ENCODE measurements at regions not wholly inside any gene's neighbourhood (a gene's known extent, or its start where the extent isn't known, plus 50 kb on each side); places are given as distances from the start of the nearest gene placed in this dataset.

- H3K9me3 ChIP-seq = no peaks in the 10 kb centered on the region
- 84 to 98% methylated on average over 2 of the region's 2 CpGs for WGBS, 2 donors
Observed at GRCh38 chrX:13170966-13171558, 126.6 kb upstream of the FAM9C start.

DNA sequence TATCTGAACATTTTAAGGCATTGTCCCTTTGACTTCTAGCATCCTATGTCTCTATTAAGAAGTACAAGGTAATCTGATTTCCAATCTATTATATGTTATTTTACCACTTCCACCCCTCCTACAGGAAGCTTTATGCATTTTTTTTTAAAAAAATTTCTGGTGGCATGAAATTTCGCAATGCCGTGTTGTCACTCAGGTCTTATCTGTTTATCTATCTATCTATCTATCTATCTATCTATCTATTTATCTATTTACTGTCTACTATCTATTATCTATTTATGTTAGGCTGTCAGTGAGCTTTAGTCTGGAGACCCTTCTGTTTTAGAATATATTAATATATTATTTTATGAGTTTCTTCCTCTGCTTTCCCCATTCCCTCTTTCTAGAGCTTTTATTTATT, 125.3 kb upstream of the FAM9C start:
- TF ChIP-seq POLR2A (IDR thresholded peaks at IDR 0.05) = no peak
- no peak for TF ChIP-seq EP300 (IDR thresholded peaks at IDR 0.05)
- no peak for TF ChIP-seq CTCF (IDR thresholded peaks at IDR 0.05)
- Histone ChIP-seq H3K27ac (no peak overlapping the region), H3K9me3 (no peaks in the 10 kb centered on the region), H3K4me1 (peaks cover 0 to 25% (median 0%) of the 10 kb centered on the region in 4 donors), H3K27me3 (no peaks in the 10 kb centered on the region), H3K36me3 (no peaks in the 10 kb centered on the region), H3K4me3 (no peak overlapping the region)
- DNase-seq (ENCODE audit: low spot score in 2 of 2) = no peak
- 97% methylated on average over 2 of the region's 2 CpGs for WGBS, 2 donors

More at GRCh38 chrX:13170966-13171558, 126.6 kb upstream of the FAM9C start:
- Histone ChIP-seq H3K27me3 (no peaks in the 10 kb centered on the region), H3K4me3 (no peak overlapping the region), H3K4me1 (peaks cover 0 to 21% (median 0%) of the 10 kb centered on the region in 4 donors), H3K27ac (no peak overlapping the region), H3K36me3 (no peaks in the 10 kb centered on the region)
- TF ChIP-seq CTCF (IDR thresholded peaks at IDR 0.05) (no peak), POLR2A (IDR thresholded peaks at IDR 0.05) (no peak), EP300 (IDR thresholded peaks at IDR 0.05) (no peak)
- no peak for DNase-seq (ENCODE audit: low spot score in 2 of 2)

DNA sequence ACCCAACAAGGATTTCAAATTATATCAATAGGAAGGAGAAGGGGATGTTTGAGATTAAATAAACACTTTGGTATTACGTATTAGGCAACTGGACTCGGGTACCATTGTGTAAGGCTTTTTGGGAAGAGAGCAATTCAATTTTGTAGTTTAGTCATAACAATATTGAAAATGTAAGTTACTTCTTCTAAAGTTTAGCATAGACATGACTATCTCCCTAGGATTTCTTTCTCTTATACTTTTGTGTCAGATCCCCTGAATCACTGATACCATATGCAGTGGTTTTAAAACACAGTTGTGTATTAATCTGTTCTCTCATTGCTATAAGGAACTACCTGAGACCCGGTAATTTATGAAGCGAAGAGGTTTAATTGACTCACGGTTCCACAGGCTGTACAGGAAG, 123.8 kb upstream of the FAM9C start:
- Histone ChIP-seq H3K36me3 (no peaks in the 10 kb centered on the region), H3K9me3 (no peaks in the 10 kb centered on the region), H3K27ac (peak overlapping the region; percentile 14 to 79 (median 55)), H3K4me3 (no peak overlapping the region), H3K27me3 (no peaks in the 10 kb centered on the region), H3K4me1 (peaks cover 0 to 25% (median 0%) of the 10 kb centered on the region in 4 donors)
- no peak for TF ChIP-seq POLR2A (IDR thresholded peaks at IDR 0.05)
- TF ChIP-seq CTCF (IDR thresholded peaks at IDR 0.05) = no peak
- no peak for TF ChIP-seq EP300 (IDR thresholded peaks at IDR 0.05)
- 75 to 82% methylated on average over 5 of the region's 5 CpGs for WGBS, 2 donors
- no peak for DNase-seq (ENCODE audit: low spot score in 2 of 2)

DNA sequence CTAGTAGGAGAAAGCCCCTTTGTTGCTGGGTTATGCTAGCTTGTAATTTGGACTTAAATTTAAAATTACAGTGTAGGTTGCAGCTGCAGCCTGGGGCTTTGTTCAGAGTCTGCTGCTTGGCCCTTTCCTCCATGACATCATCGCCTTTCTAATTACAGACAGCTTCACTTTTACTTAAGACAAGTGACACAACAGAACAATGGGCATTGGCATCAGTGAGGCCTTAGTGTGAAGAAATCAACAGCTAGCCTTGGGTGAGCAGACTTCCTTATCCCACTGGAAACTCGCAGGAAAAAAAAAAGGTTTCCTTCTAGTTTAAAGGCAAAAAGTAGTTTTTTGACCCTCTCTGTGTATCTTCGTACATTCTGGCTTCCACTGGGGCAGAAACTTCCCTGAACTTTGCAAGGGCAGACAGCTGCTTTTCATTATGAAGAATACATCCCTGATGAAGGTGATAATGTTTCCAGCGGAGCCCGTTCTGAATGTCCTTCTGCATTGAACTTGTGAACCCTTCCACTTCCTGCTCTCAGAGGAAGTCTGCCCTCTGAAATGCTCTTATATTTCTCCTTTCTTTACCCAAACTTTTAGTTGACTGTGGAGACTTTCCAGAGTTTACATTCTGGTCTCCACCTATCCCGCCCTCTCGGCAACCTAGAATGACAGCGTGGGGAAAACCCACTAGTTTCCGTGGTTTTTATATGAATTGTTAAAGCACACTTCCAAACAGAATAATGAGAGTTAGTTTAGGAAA, 123.2 kb upstream of the FAM9C start:
- TF ChIP-seq CTCF (IDR thresholded peaks at IDR 0.05) (no peak), EP300 (IDR thresholded peaks at IDR 0.05) (peak in 1 of 2 donors; percentile 52)

More for the DNA sequence above, 123.2 kb upstream of the FAM9C start:
- 19 to 48% methylated on average over 9 of the region's 9 CpGs for WGBS, 2 donors
- Histone ChIP-seq H3K36me3 (no peaks in the 10 kb centered on the region), H3K4me3 (no peak overlapping the region), H3K27me3 (no peaks in the 10 kb centered on the region), H3K27ac (peak overlapping the region; percentile 14 to 79 (median 55)), H3K4me1 (peaks cover 0 to 25% (median 0%) of the 10 kb centered on the region in 4 donors), H3K9me3 (no peaks in the 10 kb centered on the region)
- DNase-seq (ENCODE audit: low spot score in 2 of 2) = peak in 1 of 2 donors; percentile 37
